ENCODE measurements at regions not wholly inside any gene's neighbourhood (a gene's known extent, or its start where the extent isn't known, plus 50 kb on each side); places are given as distances from the start of the nearest gene placed in this dataset.

- TF ChIP-seq, protein P1, sequence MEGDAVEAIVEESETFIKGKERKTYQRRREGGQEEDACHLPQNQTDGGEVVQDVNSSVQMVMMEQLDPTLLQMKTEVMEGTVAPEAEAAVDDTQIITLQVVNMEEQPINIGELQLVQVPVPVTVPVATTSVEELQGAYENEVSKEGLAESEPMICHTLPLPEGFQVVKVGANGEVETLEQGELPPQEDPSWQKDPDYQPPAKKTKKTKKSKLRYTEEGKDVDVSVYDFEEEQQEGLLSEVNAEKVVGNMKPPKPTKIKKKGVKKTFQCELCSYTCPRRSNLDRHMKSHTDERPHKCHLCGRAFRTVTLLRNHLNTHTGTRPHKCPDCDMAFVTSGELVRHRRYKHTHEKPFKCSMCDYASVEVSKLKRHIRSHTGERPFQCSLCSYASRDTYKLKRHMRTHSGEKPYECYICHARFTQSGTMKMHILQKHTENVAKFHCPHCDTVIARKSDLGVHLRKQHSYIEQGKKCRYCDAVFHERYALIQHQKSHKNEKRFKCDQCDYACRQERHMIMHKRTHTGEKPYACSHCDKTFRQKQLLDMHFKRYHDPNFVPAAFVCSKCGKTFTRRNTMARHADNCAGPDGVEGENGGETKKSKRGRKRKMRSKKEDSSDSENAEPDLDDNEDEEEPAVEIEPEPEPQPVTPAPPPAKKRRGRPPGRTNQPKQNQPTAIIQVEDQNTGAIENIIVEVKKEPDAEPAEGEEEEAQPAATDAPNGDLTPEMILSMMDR (conservative IDR thresholded peaks at IDR 0.05; ENCODE audit: low read length), result no peak
- TF ChIP-seq EZH2phosphoT487 (IDR thresholded peaks at IDR 0.05; ENCODE audit: borderline replicate concordance), result no peak
Observed at GRCh38 chr13:85142351-85142927, 656.8 kb downstream of the SLITRK6 start.
